SK-N-SH treated with all-trans-retinoic acid at 6 μM for 48 hours (cell line): ENCODE measurements at regions not wholly inside any gene's neighbourhood (a gene's known extent, or its start where the extent isn't known, plus 50 kb on each side); places are given as distances from the start of the nearest gene placed in this dataset.

ENCODE experiments used
- ATAC-seq: fragments of 200-7000 bp; cut with Tn5 transposase; 3 replicates; pipeline ENCODE4 v1.9.1; 2020; ENCODE audit warnings: mild to moderate bottlenecking, moderate library complexity
- ARNTL ChIP-seq: fragments of 450-650 bp; formaldehyde crosslinking; IDR thresholded peaks from 2 replicates; pipeline ENCODE4 v1.5.0; 2020; ENCODE audit warnings: low read depth, mild to moderate bottlenecking, moderate library complexity, borderline replicate concordance
- BACH2 ChIP-seq: fragments of 250-450 bp; sonication (Bioruptor Pico); IDR thresholded peaks from 2 replicates; pipeline ENCODE4 v1.9.0; 2021; ENCODE audit warnings: mild to moderate bottlenecking, borderline replicate concordance
- CSDC2 ChIP-seq: fragments of 250-450 bp; sonication (Bioruptor Pico); IDR thresholded peaks from 2 replicates; pipeline ENCODE4 v1.5.0; 2020; ENCODE audit warnings: mild to moderate bottlenecking, moderate library complexity
- ESRRG ChIP-seq: fragments of 250-450 bp; sonication (Bioruptor Pico); IDR thresholded peaks from 2 replicates; pipeline ENCODE4 v1.6.1; 2021; ENCODE audit warnings: mild to moderate bottlenecking
- GLIS3 ChIP-seq: fragments of 250-450 bp; sonication (Bioruptor Pico); IDR thresholded peaks from 2 replicates; pipeline ENCODE4 v1.5.0; 2020; ENCODE audit warnings: mild to moderate bottlenecking, moderate library complexity
- ISL1 ChIP-seq: fragments of 250-450 bp; sonication (Bioruptor Pico); IDR thresholded peaks from 2 replicates; pipeline ENCODE4 v2.1.2; 2022; ENCODE audit warnings: mild to moderate bottlenecking, moderate library complexity
- OSR1 ChIP-seq: fragments of 250-450 bp; sonication (Bioruptor Pico); IDR thresholded peaks from 2 replicates; pipeline ENCODE4 v1.8.0; 2022; ENCODE audit warnings: moderate library complexity, mild to moderate bottlenecking, inconsistent platforms
- POU6F1 ChIP-seq: fragments of 250-450 bp; sonication (Bioruptor Pico); IDR thresholded peaks from 2 replicates; pipeline ENCODE4 v1.8.0; 2021; ENCODE audit warnings: low read depth, mild to moderate bottlenecking, moderate library complexity, borderline replicate concordance
- PPARA ChIP-seq: fragments of 250-450 bp; sonication (Bioruptor Pico); IDR thresholded peaks from 2 replicates; pipeline ENCODE4 v1.5.0; 2020; ENCODE audit warnings: mild to moderate bottlenecking, borderline replicate concordance
- RARB ChIP-seq: fragments of 250-450 bp; sonication (Bioruptor Pico); IDR thresholded peaks from 2 replicates; pipeline ENCODE4 v1.8.0; 2021; ENCODE audit warnings: mild to moderate bottlenecking, moderate library complexity
- SNAI2 ChIP-seq: fragments of 250-450 bp; sonication (Bioruptor Pico); IDR thresholded peaks from 2 replicates; pipeline ENCODE4 v1.5.0; 2020; ENCODE audit warnings: mild to moderate bottlenecking, moderate library complexity
- TCF4 ChIP-seq: fragments of 250-450 bp; sonication (Bioruptor Pico); IDR thresholded peaks from 2 replicates; pipeline ENCODE4 v1.8.0; 2021; ENCODE audit warnings: mild to moderate bottlenecking, moderate library complexity, borderline replicate concordance
- TOX ChIP-seq: fragments of 250-450 bp; sonication (Bioruptor Pico); IDR thresholded peaks from 2 replicates; pipeline ENCODE4 v1.8.0; 2021; ENCODE audit warnings: mild to moderate bottlenecking, moderate library complexity, borderline replicate concordance
- TSHZ2 ChIP-seq: fragments of 250-450 bp; sonication (Bioruptor Pico); IDR thresholded peaks from 2 replicates; pipeline ENCODE4 v1.5.0; 2020; ENCODE audit warnings: mild to moderate bottlenecking, moderate library complexity
- ZC3H10 ChIP-seq: fragments of 250-450 bp; sonication (Bioruptor Pico); IDR thresholded peaks from 2 replicates; pipeline ENCODE4 v1.5.1; 2021; ENCODE audit warnings: mild to moderate bottlenecking, moderate library complexity
- ZFP3 ChIP-seq: fragments of 250-450 bp; sonication (Bioruptor Pico); IDR thresholded peaks from 2 replicates; pipeline ENCODE4 v1.5.0; 2020; ENCODE audit warnings: mild to moderate bottlenecking, moderate library complexity
- ZFP30 ChIP-seq: fragments of 450-650 bp; formaldehyde crosslinking; IDR thresholded peaks from 2 replicates; pipeline ENCODE4 v1.5.0; 2022; ENCODE audit warnings: mild to moderate bottlenecking, moderate library complexity
- ZNF70 ChIP-seq: fragments of 450-650 bp; formaldehyde crosslinking; IDR thresholded peaks from 2 replicates; pipeline ENCODE4 v1.5.0; 2020; ENCODE audit warnings: mild to moderate bottlenecking, moderate library complexity
- ZNF8 ChIP-seq: fragments of 450-650 bp; formaldehyde crosslinking; IDR thresholded peaks from 2 replicates; pipeline ENCODE4 v1.5.0; 2020; ENCODE audit warnings: mild to moderate bottlenecking, moderate library complexity
- TF ChIP-seq, protein P1 (sequence below): fragments of 250-450 bp; sonication (Bioruptor Pico); IDR thresholded peaks from 2 replicates; pipeline ENCODE4 v1.5.1; 2020; ENCODE audit warnings: low read depth, mild to moderate bottlenecking, moderate library complexity
- TF ChIP-seq, protein P2 (sequence below): fragments of 250-450 bp; sonication (Bioruptor Pico); IDR thresholded peaks from 2 replicates; pipeline ENCODE4 v1.8.0; 2020; ENCODE audit warnings: mild to moderate bottlenecking, moderate library complexity, borderline replicate concordance

- TF ChIP-seq POU6F1 (CRISPR knock-in tag) (no peak), BACH2 (CRISPR knock-in tag) (no peak), ZNF8 (CRISPR knock-in tag) (no peak)
- TF ChIP-seq, protein P1, sequence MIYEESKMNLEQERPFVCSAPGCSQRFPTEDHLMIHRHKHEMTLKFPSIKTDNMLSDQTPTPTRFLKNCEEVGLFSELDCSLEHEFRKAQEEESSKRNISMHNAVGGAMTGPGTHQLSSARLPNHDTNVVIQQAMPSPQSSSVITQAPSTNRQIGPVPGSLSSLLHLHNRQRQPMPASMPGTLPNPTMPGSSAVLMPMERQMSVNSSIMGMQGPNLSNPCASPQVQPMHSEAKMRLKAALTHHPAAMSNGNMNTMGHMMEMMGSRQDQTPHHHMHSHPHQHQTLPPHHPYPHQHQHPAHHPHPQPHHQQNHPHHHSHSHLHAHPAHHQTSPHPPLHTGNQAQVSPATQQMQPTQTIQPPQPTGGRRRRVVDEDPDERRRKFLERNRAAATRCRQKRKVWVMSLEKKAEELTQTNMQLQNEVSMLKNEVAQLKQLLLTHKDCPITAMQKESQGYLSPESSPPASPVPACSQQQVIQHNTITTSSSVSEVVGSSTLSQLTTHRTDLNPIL (CRISPR knock-in tag) = no peak
- TF ChIP-seq, all 23 proteins: peak for 0
- peak; percentile 65 for ATAC-seq
These were observed 167.0 kb downstream of the EBLN2 start for GRCh38 chr3:73228437-73228836.

DNA sequence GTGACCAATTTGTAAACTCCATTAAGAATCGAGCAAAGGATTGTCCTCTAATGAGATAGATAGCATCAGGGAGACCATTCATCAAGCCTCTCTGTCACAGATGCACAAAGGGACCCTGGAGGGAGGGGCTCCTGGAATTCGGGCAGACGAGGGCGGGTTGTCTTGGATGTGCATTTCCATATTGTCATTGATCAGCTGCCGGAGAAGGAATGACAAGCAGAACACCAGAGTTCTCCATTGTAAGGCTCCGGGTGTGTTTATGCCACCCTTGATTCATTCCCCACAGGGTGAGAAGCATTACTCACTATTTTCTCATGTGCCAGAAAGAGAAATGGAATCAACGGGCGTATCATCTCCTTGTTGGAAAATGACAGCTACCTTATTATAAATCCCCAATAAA lies 167.5 kb downstream of the EBLN2 start:
- TF ChIP-seq ZC3H10 (CRISPR knock-in tag) = no peak
- TF ChIP-seq ZFP3 (CRISPR knock-in tag) = no peak
- TF ChIP-seq, protein P1 (CRISPR knock-in tag) = no peak
- no peak for TF ChIP-seq RARB (CRISPR knock-in tag)
- no peak for TF ChIP-seq ISL1 (CRISPR knock-in tag)
- no peak for TF ChIP-seq TOX (CRISPR knock-in tag)
- TF ChIP-seq TSHZ2 (CRISPR knock-in tag) = no peak
- no peak for TF ChIP-seq CSDC2 (CRISPR knock-in tag)
- TF ChIP-seq BACH2 (CRISPR knock-in tag) = no peak
- TF ChIP-seq ZFP30 (CRISPR knock-in tag) = no peak
- TF ChIP-seq PPARA (CRISPR knock-in tag) = no peak
- TF ChIP-seq ARNTL (CRISPR knock-in tag) = no peak
- no peak for TF ChIP-seq POU6F1 (CRISPR knock-in tag)
- TF ChIP-seq SNAI2 (CRISPR knock-in tag) = no peak
- no peak for TF ChIP-seq ZNF70 (CRISPR knock-in tag)
- no peak for TF ChIP-seq TCF4 (CRISPR knock-in tag)
- TF ChIP-seq GLIS3 = no peak
- no peak for ATAC-seq

GRCh38 chr3:73234354-73235014 lies 173.0 kb downstream of the EBLN2 start:
- no peak for ATAC-seq
- TF ChIP-seq ISL1 (CRISPR knock-in tag) (no peak), ZC3H10 (CRISPR knock-in tag) (no peak), OSR1 (CRISPR knock-in tag) (no peak), ESRRG (CRISPR knock-in tag) (no peak), ARNTL (CRISPR knock-in tag) (no peak), GLIS3 (no peak), BACH2 (CRISPR knock-in tag) (no peak)
- TF ChIP-seq, protein P2, sequence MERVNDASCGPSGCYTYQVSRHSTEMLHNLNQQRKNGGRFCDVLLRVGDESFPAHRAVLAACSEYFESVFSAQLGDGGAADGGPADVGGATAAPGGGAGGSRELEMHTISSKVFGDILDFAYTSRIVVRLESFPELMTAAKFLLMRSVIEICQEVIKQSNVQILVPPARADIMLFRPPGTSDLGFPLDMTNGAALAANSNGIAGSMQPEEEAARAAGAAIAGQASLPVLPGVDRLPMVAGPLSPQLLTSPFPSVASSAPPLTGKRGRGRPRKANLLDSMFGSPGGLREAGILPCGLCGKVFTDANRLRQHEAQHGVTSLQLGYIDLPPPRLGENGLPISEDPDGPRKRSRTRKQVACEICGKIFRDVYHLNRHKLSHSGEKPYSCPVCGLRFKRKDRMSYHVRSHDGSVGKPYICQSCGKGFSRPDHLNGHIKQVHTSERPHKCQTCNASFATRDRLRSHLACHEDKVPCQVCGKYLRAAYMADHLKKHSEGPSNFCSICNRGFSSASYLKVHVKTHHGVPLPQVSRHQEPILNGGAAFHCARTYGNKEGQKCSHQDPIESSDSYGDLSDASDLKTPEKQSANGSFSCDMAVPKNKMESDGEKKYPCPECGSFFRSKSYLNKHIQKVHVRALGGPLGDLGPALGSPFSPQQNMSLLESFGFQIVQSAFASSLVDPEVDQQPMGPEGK (CRISPR knock-in tag) = no peak
- TF ChIP-seq, protein P1 (CRISPR knock-in tag) = no peak
